ENCODE measurements at regions not wholly inside any gene's neighbourhood (a gene's known extent, or its start where the extent isn't known, plus 50 kb on each side); places are given as distances from the start of the nearest gene placed in this dataset.

- TF ChIP-seq RFX5 (IDR thresholded peaks at IDR 0.05; ENCODE audit: borderline replicate concordance, low read depth, low read length), result no peak
Observed at GRCh38 chr14:106666341-106666740, 1140.0 kb downstream of the TMEM121 start (continued).

DNA sequence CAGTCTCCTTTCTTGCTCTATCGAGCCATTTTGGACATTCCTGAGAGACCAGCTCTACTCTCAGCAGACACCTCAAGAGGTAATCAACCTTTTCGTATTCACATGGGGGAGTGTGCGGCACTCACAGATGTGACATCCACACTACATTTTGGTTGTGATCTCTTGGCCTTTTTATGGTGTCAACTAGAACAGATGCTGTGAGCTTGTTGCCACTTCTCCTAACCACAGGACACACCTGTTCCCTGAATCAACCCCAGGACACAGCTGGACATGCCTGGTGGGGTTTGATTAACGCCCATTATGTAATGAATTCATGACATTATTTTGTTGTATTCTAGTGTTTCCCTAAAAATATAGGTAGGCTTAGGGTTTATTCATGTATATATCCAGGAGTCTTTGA is 1143.6 kb downstream of the TMEM121 start:
- DNase-seq (ENCODE audit: low read depth in 1 of 2, low spot score in 2 of 2) (no peak), FAIRE-seq (no peak)
- no peak overlapping the region for H2BK12ac ChIP-seq (ENCODE audit: low read depth, low read length)
- H2BK20ac ChIP-seq (ENCODE audit: low read length), result no peak overlapping the region
- ChIA-PET CTCF (ENCODE audit: partially characterized antibody) (no interaction called here), POLR2A (ENCODE audit: partially characterized antibody) (no interaction called here)
- no peaks in the 10 kb centered on the region for H3K79me2 ChIP-seq (ENCODE audit: control insufficient read depth in 1 of 2, insufficient read depth in 2 of 2, low read length in 2 of 2)
- H3K14ac ChIP-seq (ENCODE audit: insufficient read length), result no peak overlapping the region
- H3K36me3 ChIP-seq (ENCODE audit: control insufficient read depth in 2 of 4, insufficient read depth in 4 of 4, low read length in 3 of 4), result no peaks in the 10 kb centered on the region
- peaks cover 51 to 67% of the 10 kb centered on the region in 2 experiments for H3K9me3 ChIP-seq (ENCODE audit: insufficient read depth in 2 of 2, low read depth in 1 of 2, low read length in 1 of 2)
- H3K23me2 ChIP-seq (ENCODE audit: low read depth, low read length), result no peaks in the 10 kb centered on the region
- no peak overlapping the region for H3K4me3 ChIP-seq (ENCODE audit: extremely low read depth in 1 of 4, insufficient read depth in 2 of 4, low read depth in 3 of 4, low read length in 4 of 4)
- no peak overlapping the region for H3K18ac ChIP-seq (ENCODE audit: extremely low read depth, low read length)
- H3K23ac ChIP-seq (ENCODE audit: insufficient read length), result no peak overlapping the region
- no peak overlapping the region for H2BK5ac ChIP-seq (ENCODE audit: low read depth, low read length)
- H4K20me1 ChIP-seq (replicated peaks in 1 of 2; ENCODE audit: control insufficient read depth in 1 of 2, insufficient read depth in 2 of 2, low read length in 2 of 2), result no peaks in the 10 kb centered on the region
- H3K27ac ChIP-seq (ENCODE audit: low read depth, low read length), result no peak overlapping the region
- H4K8ac ChIP-seq (ENCODE audit: extremely low read depth, insufficient read depth, low read length), result no peak overlapping the region
- no peak overlapping the region for H4K5ac ChIP-seq (ENCODE audit: insufficient read length, low read depth, low read length)
- no peak overlapping the region for H2BK15ac ChIP-seq (ENCODE audit: low read length)
- no peak overlapping the region for H3K9ac ChIP-seq (replicated peaks in 1 of 4; ENCODE audit: extremely low read depth in 1 of 4, low read depth in 3 of 4, low read length in 3 of 4)
- WGBS, 2 experiments (ENCODE audit: extremely low coverage in 1 of 2, insufficient coverage in 1 of 2, insufficient read length in 1 of 2, insufficient replicate concordance in 2 of 2, low coverage in 1 of 2, low lambda C conversion rate in 2 of 2, missing lambda C conversion rate in 1 of 2), result 70% methylated on average over 4 of the region's 4 CpGs; no CpG with 5 or more reads in 1 of the 2 experiments
- H3K27me3 ChIP-seq (replicated peaks in 1 of 4; ENCODE audit: control insufficient read depth in 3 of 4, extremely low read depth in 1 of 4, insufficient read depth in 3 of 4, low read length in 3 of 4), result no peaks in the 10 kb centered on the region
- H3K56ac ChIP-seq (replicated peaks; ENCODE audit: insufficient read length, low read depth, low read length), result no peak overlapping the region
- no peak overlapping the region for H3K4ac ChIP-seq (replicated peaks; ENCODE audit: insufficient read length, low read depth, low read length)
- no peak overlapping the region for H4K91ac ChIP-seq (replicated peaks; ENCODE audit: insufficient read length, low read length)
- no peaks in the 10 kb centered on the region for H3K4me1 ChIP-seq (replicated peaks in 1 of 4; ENCODE audit: control insufficient read depth in 3 of 4, insufficient read depth in 4 of 4, low read length in 3 of 4)
- no peak overlapping the region for H2BK120ac ChIP-seq (replicated peaks; ENCODE audit: low read depth, low read length)
- H2AK5ac ChIP-seq (ENCODE audit: low read depth, low read length), result no peak overlapping the region
- H2AFZ ChIP-seq (ENCODE audit: low read length), result no peak overlapping the region
- no peaks in the 10 kb centered on the region for H3K79me1 ChIP-seq (ENCODE audit: low read depth, low read length)
- H3K4me2 ChIP-seq (ENCODE audit: insufficient read depth in 1 of 2, low read depth in 2 of 2, low read length in 2 of 2), result no peak overlapping the region
- TF ChIP-seq CREB1 (IDR thresholded peaks at IDR 0.05) (no peak), SP1 (IDR thresholded peaks at IDR 0.05; ENCODE audit: low read depth, low read length) (no peak), SAP30 (IDR thresholded peaks at IDR 0.05; ENCODE audit: insufficient read depth, insufficient replicate concordance, low read length) (no peak), ATF2 (IDR thresholded peaks at IDR 0.05; ENCODE audit: low read length) (no peak), KDM4A (IDR thresholded peaks at IDR 0.05; ENCODE audit: low read depth, low read length, severe bottlenecking) (no peak), SUZ12 (IDR thresholded peaks at IDR 0.05; ENCODE audit: low read length) (no peak), ASH2L (IDR thresholded peaks at IDR 0.05; ENCODE audit: low read length) (no peak), ZNF274 (IDR thresholded peaks at IDR 0.05; ENCODE audit: borderline replicate concordance, extremely low read depth, low read length) (no peak), RNF2 (IDR thresholded peaks at IDR 0.05; ENCODE audit: borderline replicate concordance, low read depth, low read length, missing control alignments, poor library complexity, severe bottlenecking) (no peak)
- TF ChIP-seq, protein P1, sequence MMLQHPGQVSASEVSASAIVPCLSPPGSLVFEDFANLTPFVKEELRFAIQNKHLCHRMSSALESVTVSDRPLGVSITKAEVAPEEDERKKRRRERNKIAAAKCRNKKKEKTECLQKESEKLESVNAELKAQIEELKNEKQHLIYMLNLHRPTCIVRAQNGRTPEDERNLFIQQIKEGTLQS (IDR thresholded peaks at IDR 0.05; ENCODE audit: insufficient read depth, low read depth, low read length), result no peak

Measured in H1 (cell line).